ENCODE measurements at regions not wholly inside any gene's neighbourhood (a gene's known extent, or its start where the extent isn't known, plus 50 kb on each side); places are given as distances from the start of the nearest gene placed in this dataset.
"Not testable (repeated sequence)": the region's sequence is repeated elsewhere in the genome, so short reads cannot be mapped to it uniquely, and the experiment has no call there.

DNA sequence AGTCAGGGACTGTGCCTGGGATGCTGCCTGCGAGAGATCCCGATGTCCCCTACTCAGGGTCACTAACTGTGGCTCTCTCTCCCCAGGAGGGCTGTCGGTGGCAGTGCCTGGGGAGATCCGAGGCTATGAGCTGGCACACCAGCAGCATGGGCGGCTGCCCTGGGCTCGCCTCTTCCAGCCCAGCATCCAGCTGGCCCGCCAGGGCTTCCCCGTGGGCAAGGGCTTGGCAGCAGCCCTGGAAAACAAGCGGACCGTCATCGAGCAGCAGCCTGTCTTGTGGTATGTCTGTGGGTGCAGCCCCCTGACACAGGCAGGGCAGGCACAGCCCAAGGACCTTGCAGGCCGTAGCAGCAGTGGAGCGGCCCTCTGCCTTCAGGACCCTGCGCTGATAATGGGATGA is 3088.9 kb downstream of the RPIA start:
- H3K4me3 ChIP-seq (ENCODE audit: low read depth, low read length) = not testable (repeated sequence)

GRCh38 chr2:91809391-91809790 is 3061.8 kb upstream of the TEKT4 start:
- peak overlapping the region; percentile 33; the same call in 1 of the 2 replicates for H3K4me3 ChIP-seq (ENCODE audit: low read depth, low read length)

- no peak overlapping the region for H3K4me3 ChIP-seq (ENCODE audit: low read depth, low read length)
- no peak for TF ChIP-seq CTCF (IDR thresholded peaks at IDR 0.05; ENCODE audit: low read depth, low read length)
Measured at GRCh38 chr2:91839904-91840868, 3031.0 kb upstream of the TEKT4 start.

GRCh38 chr2:91842264-91842663 is 3029.0 kb upstream of the TEKT4 start:
- not testable (repeated sequence) for H3K4me3 ChIP-seq (ENCODE audit: low read depth, low read length)

GRCh38 chr2:91842913-91843312 is 3028.3 kb upstream of the TEKT4 start:
- H3K4me3 ChIP-seq (ENCODE audit: low read depth, low read length) = not testable (repeated sequence)

- not testable (repeated sequence) for H3K4me3 ChIP-seq (ENCODE audit: low read depth, low read length)
Measured at GRCh38 chr2:91843723-91844450, 3027.3 kb upstream of the TEKT4 start.

GRCh38 chr2:91844451-91844825 is 3026.8 kb upstream of the TEKT4 start:
- H3K4me3 ChIP-seq (ENCODE audit: low read depth, low read length) = not testable (repeated sequence)

DNA sequence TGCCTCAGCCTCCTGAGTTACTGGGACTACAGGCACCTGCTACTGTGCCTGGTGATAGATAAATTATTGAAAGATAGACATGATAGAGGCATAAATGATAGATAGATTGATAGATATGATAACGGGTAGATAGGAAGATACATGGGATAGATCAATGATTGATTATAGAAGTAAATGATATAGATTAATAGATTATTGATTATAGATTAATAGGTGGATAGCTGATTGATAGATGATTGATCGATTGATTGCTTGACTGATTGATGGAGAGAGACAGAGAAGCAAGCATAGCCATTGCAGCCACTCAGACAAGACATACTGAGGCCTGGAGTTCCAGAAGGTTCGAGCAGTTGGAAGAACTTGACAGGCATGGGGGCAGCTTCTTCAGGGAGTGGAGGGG is 3024.8 kb upstream of the TEKT4 start:
- H3K4me3 ChIP-seq (ENCODE audit: low read depth, low read length) = not testable (repeated sequence)

GRCh38 chr2:91851689-91852420 is 3019.4 kb upstream of the TEKT4 start:
- not testable (repeated sequence) for H3K4me3 ChIP-seq (ENCODE audit: low read depth, low read length)

- H3K4me3 ChIP-seq (ENCODE audit: low read depth, low read length) = not testable (repeated sequence)
Measured at GRCh38 chr2:91856971-91857370, 3014.3 kb upstream of the TEKT4 start.

DNA sequence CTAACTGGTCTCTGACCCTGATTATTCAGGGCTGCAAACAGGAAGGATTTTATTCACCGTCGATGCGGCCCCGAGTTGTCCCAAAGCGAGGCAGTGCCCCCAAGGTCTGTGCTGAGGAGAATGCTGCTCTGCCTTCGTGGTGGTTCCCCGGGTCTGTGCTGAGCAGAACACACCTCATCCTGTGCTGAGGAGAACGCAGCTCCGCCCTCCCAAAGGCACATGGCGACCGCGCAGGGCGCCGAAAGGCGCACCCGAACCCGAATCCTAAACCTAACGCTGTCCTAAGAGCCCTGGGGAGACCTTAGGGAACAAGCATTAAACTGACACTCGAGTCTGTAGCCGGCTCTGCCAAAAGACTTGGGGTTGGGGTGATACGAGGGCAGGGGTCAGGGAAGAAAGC is 3013.5 kb upstream of the TEKT4 start:
- H3K4me3 ChIP-seq (ENCODE audit: low read depth, low read length) = not testable (repeated sequence)

DNA sequence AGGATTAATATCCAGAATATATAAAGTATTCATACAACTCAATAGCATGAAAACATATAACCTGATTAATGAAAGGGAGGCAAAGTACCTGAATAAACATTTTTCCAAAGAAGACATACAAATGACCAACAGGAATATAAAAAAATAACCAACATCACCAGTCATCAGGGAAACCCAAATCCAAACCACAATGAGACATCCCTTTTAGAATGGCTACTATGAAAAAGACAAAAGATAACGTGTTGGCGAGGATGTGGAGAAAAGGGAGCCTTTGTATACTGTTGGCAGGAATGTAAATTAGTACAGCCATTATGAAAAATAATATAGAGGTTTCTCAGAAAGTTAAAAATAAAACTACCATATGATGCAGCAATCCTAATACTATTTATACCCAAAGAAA is 2999.5 kb upstream of the TEKT4 start:
- not testable (repeated sequence) for H3K4me3 ChIP-seq (ENCODE audit: low read depth, low read length)

DNA sequence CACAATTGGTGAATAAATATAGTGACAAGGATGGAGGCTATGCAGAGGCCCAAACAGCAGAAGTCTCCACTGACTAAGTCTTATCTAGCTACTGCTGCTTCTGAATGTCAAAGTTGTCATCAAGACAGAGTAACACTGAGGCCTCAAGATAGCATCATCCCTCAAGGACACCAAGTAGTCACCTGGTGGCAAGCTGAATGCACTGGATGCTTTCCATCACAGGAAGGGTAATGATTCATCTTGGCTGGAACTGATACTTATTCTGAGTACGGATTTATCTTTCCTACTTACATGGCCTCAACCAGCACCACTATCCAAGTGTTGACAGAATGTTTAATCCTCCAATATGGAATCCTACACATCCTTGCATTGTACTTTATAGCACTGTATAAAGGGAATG is 2997.8 kb upstream of the TEKT4 start:
- not testable (repeated sequence) for H3K4me3 ChIP-seq (ENCODE audit: low read depth, low read length)

DNA sequence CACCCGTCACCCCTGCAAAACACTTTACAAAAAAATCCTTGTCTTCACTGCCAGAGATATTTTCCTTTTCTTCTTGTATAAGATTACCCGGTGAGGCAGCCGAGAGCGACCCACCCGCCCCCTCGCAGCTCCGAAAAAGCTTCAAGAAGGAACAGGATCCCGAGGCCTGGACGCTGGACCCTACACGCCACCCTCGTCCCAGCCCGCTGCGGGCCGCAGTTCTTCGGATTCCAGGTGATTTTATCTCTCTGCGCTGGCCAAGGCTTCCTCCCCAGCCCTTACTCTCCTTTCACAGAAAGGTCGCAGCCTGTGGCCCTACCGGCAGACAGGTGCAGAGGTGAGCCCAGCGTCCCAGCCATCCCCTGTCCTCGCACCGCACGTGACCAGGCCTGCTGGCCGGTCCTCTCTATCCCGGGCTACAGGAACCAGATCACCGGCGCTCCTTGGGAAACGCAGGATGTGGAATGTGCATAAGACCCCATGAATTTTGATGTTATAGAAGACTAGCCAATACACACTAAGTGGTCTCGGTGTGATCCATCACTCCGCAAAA is 2993.5 kb upstream of the TEKT4 start:
- H3K4me3 ChIP-seq (ENCODE audit: low read depth, low read length) = not testable (repeated sequence)
